HL-60 (cell line): ENCODE measurements at regions not wholly inside any gene's neighbourhood (a gene's known extent, or its start where the extent isn't known, plus 50 kb on each side); places are given as distances from the start of the nearest gene placed in this dataset.

Experiments
- DNase-seq, 2 experiments: peaks; one replicate each; pipeline ENCODE4 v3.0.0-alpha.2; 2010 to 2020; ENCODE audit warnings: low read depth in 1 of 2, low spot score in 1 of 2
- H3K27ac ChIP-seq: fragments of 250-450 bp; sonication (Bioruptor Pico); replicated peaks from 2 replicates; pipeline ENCODE4 v1.5.1; 2020; ENCODE audit warnings: mild to moderate bottlenecking, moderate library complexity
- H3K27me3 ChIP-seq: fragments of 250-450 bp; sonication (Bioruptor Pico); 2 replicates; pipeline ENCODE4 v1.5.1; 2021; ENCODE audit warnings: mild to moderate bottlenecking, moderate library complexity; ENCODE audit not compliant: insufficient read depth, poor library complexity, severe bottlenecking
- H3K4me3 ChIP-seq: replicated peaks from 2 replicates; pipeline ENCODE4 v1.5.1; 2011; ENCODE audit warnings: mild to moderate bottlenecking, control low read depth, low read length; ENCODE audit not compliant: insufficient read depth
- CTCF ChIP-seq: IDR thresholded peaks from one replicate; pipeline ENCODE4 v1.5.1; 2011; ENCODE audit warnings: low read length, control low read depth, inconsistent platforms; ENCODE audit not compliant: insufficient read depth
- GABPA ChIP-seq: IDR thresholded peaks from 2 replicates; pipeline ENCODE4 v1.6.1; 2012; ENCODE audit warnings: low read depth
- POLR2AphosphoS5 ChIP-seq: IDR thresholded peaks from 2 replicates; pipeline ENCODE4 v1.6.1; 2012; ENCODE audit warnings: low read depth
- REST ChIP-seq: IDR thresholded peaks from 2 replicates; pipeline ENCODE4 v1.6.1; 2012; ENCODE audit warnings: low read depth; ENCODE audit not compliant: insufficient replicate concordance
- SPI1 ChIP-seq: IDR thresholded peaks from 2 replicates; pipeline ENCODE4 v1.6.1; 2012; ENCODE audit warnings: low read depth, mild to moderate bottlenecking, borderline replicate concordance

GRCh38 chr10:78301891-78302738 is 268.5 kb downstream of the RPS24 start:
- no peak for TF ChIP-seq CTCF
- TF ChIP-seq GABPA = no peak
- TF ChIP-seq SPI1 = no peak
- TF ChIP-seq POLR2AphosphoS5 = no peak
- no peak for TF ChIP-seq REST
- H3K4me3 ChIP-seq = peak overlapping the region; percentile 44
- H3K27me3 ChIP-seq = no peaks in the 10 kb centered on the region
- no peak for DNase-seq
- peak overlapping the region; percentile 89 for H3K27ac ChIP-seq

GRCh38 chr10:78302739-78302988 is 269.0 kb downstream of the RPS24 start:
- H3K27ac ChIP-seq = peak overlapping the region; percentile 89
- no peaks in the 10 kb centered on the region for H3K27me3 ChIP-seq

GRCh38 chr10:78302989-78303854 is 269.6 kb downstream of the RPS24 start:
- Histone ChIP-seq H3K27ac (peak overlapping the region; percentile 89), H3K27me3 (no peaks in the 10 kb centered on the region), H3K4me3 (peak overlapping the region; percentile 44)
- TF ChIP-seq CTCF (peak; percentile 52), POLR2AphosphoS5 (peak; percentile 73), SPI1 (peak; percentile 28; the same call in 1 of the 2 replicates), REST (peak; percentile 36), GABPA (no peak)
- DNase-seq = peak; percentile 89 to 90

More at GRCh38 chr10:78302739-78302988, 269.0 kb downstream of the RPS24 start:
- TF ChIP-seq CTCF = no peak
- no peak for DNase-seq
- peak overlapping the region; percentile 44 for H3K4me3 ChIP-seq
